HFF-Myc (cell line): ENCODE measurements at regions not wholly inside any gene's neighbourhood (a gene's known extent, or its start where the extent isn't known, plus 50 kb on each side); places are given as distances from the start of the nearest gene placed in this dataset.
"Not testable (repeated sequence)": the region's sequence is repeated elsewhere in the genome, so short reads cannot be mapped to it uniquely, and the experiment has no call there.

Experiments
- DNase-seq: peaks from one replicate; pipeline ENCODE4 v3.0.0-alpha.2; 2011; ENCODE audit warnings: low read depth; ENCODE audit errors: extremely low read depth
- H3K4me3 ChIP-seq: replicated peaks from 2 replicates; pipeline ENCODE4 v1.5.1; 2011; ENCODE audit warnings: low read depth, mild to moderate bottlenecking, control low read depth, low read length
- CTCF ChIP-seq: IDR thresholded peaks from 2 replicates; pipeline ENCODE4 v1.5.1; 2012; ENCODE audit warnings: mild to moderate bottlenecking, low read depth, low read length, control low read depth; ENCODE audit errors: missing control alignments

GRCh38 chr4:19171832-19172231, 1079.9 kb upstream of the SLIT2 start:
- H3K4me3 ChIP-seq: no peak overlapping the region
- no peak for TF ChIP-seq CTCF
- DNase-seq: no peak

DNA sequence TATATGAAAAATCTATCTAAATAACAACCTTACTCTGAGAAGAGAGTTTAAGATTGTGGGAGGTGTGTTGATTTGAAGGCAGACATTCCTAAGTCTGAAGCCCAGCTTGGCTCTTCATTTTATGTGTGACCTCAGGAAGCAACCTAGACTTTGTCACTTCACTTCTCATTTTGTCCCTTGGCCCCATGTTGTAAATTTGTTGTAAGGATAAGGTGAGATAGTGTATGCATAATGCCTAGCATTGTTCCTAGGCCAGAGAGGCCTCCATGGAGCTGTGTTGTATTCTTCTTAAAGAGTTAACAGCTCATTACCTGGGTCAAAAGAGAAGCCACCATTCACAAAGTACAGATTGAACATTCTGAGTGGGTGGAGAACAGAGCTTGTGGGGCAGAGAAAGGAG, 1084.4 kb upstream of the SLIT2 start:
- DNase-seq: no peak
- H3K4me3 ChIP-seq: no peak overlapping the region

DNA sequence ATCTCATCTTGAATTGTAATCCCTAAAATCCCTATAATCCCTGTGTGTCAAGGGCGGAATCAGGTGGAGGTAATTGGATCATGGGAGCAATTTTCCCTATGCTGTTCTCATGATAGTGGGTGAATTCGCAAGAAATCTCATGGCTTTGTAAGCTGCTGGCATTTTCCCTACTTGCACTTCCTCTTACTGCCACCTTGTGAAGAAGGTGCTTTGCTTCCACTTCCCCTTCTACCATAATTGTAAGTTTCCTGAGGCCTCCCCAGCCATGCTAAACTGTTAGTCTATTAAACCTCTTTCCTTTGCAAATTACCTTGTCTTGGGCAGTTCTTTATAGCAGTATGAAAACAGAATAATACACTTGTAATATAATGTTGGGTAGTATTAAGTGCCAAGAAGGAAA, 1087.4 kb upstream of the SLIT2 start:
- H3K4me3 ChIP-seq: no peak overlapping the region
- DNase-seq: no peak
- TF ChIP-seq CTCF: no peak

More for the DNA sequence above, 1084.4 kb upstream of the SLIT2 start:
- no peak for TF ChIP-seq CTCF

DNA sequence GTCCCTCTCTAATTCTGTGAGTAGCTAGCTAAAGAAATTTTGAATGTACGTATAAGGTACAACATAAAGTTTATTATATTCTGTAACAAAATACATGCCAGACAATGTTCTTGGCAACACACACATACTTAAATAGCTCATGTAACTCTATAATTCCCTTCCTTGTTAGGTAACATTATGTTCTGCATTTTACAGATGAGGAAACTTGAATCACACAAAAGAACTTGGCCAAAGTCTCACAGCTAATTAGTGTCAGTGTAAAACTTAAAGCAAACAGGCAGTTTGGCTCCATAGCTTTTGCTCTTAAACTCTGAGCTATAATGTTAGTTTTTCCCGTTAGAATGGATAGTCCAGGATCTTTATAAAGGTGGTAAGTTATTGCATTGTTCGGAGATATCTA, 1091.8 kb upstream of the SLIT2 start:
- no peak for TF ChIP-seq CTCF
- H3K4me3 ChIP-seq: no peak overlapping the region
- no peak for DNase-seq

DNA sequence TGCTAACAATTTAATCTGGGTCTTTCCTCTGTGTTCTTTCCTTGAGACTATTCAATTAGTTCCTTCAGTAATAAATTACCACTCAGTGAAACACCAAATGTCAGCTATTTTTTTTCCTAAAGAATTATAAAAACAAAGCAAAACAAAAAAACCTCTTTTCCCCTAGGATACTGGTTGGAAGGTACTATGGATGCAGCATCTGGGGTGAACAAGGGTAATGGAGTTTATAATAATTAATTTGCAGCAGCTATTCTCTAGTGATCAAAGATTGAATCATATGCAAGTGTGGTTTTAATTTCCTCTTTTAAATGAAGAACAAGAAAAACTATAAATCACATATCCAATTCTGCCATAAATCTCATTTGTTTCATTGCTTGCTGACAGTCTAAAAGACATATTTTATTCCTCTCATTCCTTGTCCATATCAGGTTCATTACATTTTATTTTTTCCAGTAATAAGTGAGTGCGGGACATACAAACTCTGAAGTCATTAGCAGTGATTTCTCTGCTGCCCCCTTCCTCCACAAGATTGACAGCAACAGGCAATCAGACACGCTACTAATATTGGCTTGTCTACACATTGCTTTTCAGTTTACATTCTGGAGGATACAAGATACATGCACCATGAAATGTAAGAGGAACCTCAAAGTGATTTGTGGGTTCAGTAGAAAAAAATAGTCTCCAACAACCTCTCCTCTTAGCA, 1093.4 kb upstream of the SLIT2 start:
- TF ChIP-seq CTCF: no peak
- no peak overlapping the region for H3K4me3 ChIP-seq
- no peak for DNase-seq

DNA sequence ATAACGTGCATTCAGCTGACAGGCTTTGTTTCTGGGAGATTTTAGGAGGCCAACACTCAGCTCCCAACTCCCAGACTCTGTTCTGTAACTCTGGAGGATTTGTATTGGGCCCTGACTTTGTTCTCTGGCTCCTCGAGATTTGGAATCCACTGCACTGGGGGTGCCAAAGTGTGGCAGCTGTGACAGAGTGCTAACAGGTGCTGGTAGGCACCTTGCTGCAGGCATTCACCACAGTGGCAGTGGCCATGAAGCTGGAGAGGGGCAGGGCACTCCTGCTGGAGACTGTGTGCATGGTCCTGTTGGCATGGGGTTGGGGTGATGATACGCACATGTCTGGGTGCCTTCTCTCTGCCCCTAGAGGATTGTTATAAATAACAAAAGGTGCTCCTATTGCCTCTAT, 1094.9 kb upstream of the SLIT2 start:
- TF ChIP-seq CTCF: no peak
- DNase-seq: no peak
- no peak overlapping the region for H3K4me3 ChIP-seq

DNA sequence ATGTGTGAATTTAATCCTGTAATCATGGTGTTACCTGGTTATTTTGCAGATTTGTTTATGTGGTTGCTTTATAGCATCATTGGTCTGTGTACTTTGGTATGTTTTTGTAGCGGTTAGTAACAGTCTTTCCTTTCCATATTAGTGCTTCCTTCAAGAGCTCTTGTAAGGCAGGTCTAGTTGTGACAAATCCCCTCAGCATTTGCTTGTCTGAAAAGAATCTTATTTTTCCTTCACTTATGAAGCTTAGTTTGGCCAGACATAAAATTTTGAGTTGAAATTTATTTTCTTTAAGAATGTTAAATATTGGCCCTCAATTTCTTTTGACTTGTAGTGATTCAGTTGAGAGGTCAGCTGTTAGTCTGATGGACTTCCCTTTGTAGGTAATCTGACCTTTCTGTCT, 1096.1 kb upstream of the SLIT2 start:
- no peak for TF ChIP-seq CTCF
- H3K4me3 ChIP-seq: no peak overlapping the region
- no peak for DNase-seq

- H3K4me3 ChIP-seq, DNase-seq: not testable (repeated sequence)
Measured at GRCh38 chr4:19154267-19154666, 1097.4 kb upstream of the SLIT2 start.
